Lung (tissue), 11 donors: ENCODE measurements at regions not wholly inside any gene's neighbourhood (a gene's known extent, or its start where the extent isn't known, plus 50 kb on each side); places are given as distances from the start of the nearest gene placed in this dataset.

ENCODE experiments used
- ATAC-seq: fragments of 200-7000 bp; cut with Tn5 transposase; one replicate; pipeline ENCODE4 v1.9.1; 2020; ENCODE audit warnings: moderate number of reproducible peaks; ENCODE audit not compliant: insufficient read depth, low FRiP score
- DNase-seq, 3 donors: peaks; one replicate each; pipeline ENCODE4 v3.0.0-alpha.2; 2013 to 2017
- H3K27ac ChIP-seq, 2 donors: one replicate each; pipeline ENCODE4 v1.5.1; 2013; ENCODE audit warnings: mild to moderate bottlenecking in 2 of 2, moderate library complexity in 2 of 2, control low read depth in 1 of 2, inconsistent platforms in 1 of 2, low read depth in 1 of 2, low read length in 1 of 2
- H3K27me3 ChIP-seq, 3 donors: one replicate each; pipeline ENCODE4 v1.5.1; 2013; ENCODE audit warnings: low read length in 2 of 3; ENCODE audit not compliant: control insufficient read depth in 3 of 3, insufficient read depth in 3 of 3
- H3K36me3 ChIP-seq, 4 donors: one replicate each; pipeline ENCODE4 v1.5.1; 2013; ENCODE audit warnings: low read length in 4 of 4, mild to moderate bottlenecking in 1 of 4, moderate library complexity in 1 of 4; ENCODE audit not compliant: control insufficient read depth in 4 of 4, insufficient read depth in 4 of 4
- H3K4me1 ChIP-seq, 5 donors: one replicate each; pipeline ENCODE4 v1.5.1; 2013; ENCODE audit warnings: low read length in 5 of 5, mild to moderate bottlenecking in 2 of 5, moderate library complexity in 1 of 5; ENCODE audit not compliant: control insufficient read depth in 5 of 5, insufficient read depth in 5 of 5
- H3K4me3 ChIP-seq: one replicate; pipeline ENCODE4 v1.5.1; 2013; ENCODE audit warnings: mild to moderate bottlenecking, control low read depth, moderate library complexity
- H3K9ac ChIP-seq, 2 donors: one replicate each; pipeline ENCODE4 v1.5.1; 2013; ENCODE audit warnings: low read length in 2 of 2, control low read depth in 1 of 2; ENCODE audit not compliant: insufficient read depth in 1 of 2
- H3K9me3 ChIP-seq, 4 donors: one replicate each; pipeline ENCODE4 v1.5.1; 2013; ENCODE audit warnings: low read length in 3 of 4, mild to moderate bottlenecking in 1 of 4, moderate library complexity in 1 of 4; ENCODE audit not compliant: control insufficient read depth in 4 of 4, insufficient read depth in 3 of 4
- WGBS, 2 donors: extraction: QIAGEN DNeasy Blood & Tissue Kit; methylation state at CpG; one replicate each; pipeline ENCODE4 v1.1.7; 2013; 5-methylcytosine and 5-hydroxymethylcytosine counted together
- TF ChIP-seq, protein P1 (sequence below): IDR thresholded peaks from 2 replicates; pipeline ENCODE4 v1.5.1; 2012; ENCODE audit warnings: mild to moderate bottlenecking; ENCODE audit errors: control extremely low read depth, extremely low read depth
- donor health status: control.
- donor health status: control.
- donor health status: Bipolar disorder and iron deficiency.
- donor health status: healthy.
- donor health status: DM: yes; HTN: yes; CAD: no.

DNA sequence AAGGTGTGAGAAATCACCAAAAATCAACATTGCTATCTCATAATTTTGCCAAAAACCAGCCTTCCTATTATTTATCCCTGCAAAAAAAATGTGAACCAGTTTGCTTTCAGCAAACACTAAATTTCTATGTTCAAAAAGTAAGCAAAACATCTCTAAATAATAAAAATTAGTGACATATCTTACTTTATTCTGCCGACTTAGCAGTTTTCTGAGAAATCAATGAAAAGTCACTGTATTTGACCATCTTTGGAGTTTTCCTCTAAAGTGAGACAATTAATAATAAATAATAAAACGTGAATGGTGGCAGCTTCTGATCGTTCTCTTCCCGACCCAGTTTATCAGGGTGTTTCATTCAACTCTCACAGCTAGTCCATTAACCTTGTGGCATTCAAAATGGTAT is 158.6 kb upstream of the TARS1 start:
- Histone ChIP-seq H3K4me3 (no peak overlapping the region), H3K9ac (no peak overlapping the region), H3K9me3 (no peaks in the 10 kb centered on the region), H3K4me1 (peaks cover 0 to 37% (median 2%) of the 10 kb centered on the region in 5 donors), H3K27ac (no peak overlapping the region), H3K36me3 (no peaks in the 10 kb centered on the region), H3K27me3 (no peaks in the 10 kb centered on the region)
- ATAC-seq = no peak
- TF ChIP-seq, protein P1, sequence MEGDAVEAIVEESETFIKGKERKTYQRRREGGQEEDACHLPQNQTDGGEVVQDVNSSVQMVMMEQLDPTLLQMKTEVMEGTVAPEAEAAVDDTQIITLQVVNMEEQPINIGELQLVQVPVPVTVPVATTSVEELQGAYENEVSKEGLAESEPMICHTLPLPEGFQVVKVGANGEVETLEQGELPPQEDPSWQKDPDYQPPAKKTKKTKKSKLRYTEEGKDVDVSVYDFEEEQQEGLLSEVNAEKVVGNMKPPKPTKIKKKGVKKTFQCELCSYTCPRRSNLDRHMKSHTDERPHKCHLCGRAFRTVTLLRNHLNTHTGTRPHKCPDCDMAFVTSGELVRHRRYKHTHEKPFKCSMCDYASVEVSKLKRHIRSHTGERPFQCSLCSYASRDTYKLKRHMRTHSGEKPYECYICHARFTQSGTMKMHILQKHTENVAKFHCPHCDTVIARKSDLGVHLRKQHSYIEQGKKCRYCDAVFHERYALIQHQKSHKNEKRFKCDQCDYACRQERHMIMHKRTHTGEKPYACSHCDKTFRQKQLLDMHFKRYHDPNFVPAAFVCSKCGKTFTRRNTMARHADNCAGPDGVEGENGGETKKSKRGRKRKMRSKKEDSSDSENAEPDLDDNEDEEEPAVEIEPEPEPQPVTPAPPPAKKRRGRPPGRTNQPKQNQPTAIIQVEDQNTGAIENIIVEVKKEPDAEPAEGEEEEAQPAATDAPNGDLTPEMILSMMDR = no peak
- 78 to 94% methylated on average over 4 of the region's 4 CpGs for whole genome bisulfite sequencing, 2 donors
- DNase-seq = no peak

DNA sequence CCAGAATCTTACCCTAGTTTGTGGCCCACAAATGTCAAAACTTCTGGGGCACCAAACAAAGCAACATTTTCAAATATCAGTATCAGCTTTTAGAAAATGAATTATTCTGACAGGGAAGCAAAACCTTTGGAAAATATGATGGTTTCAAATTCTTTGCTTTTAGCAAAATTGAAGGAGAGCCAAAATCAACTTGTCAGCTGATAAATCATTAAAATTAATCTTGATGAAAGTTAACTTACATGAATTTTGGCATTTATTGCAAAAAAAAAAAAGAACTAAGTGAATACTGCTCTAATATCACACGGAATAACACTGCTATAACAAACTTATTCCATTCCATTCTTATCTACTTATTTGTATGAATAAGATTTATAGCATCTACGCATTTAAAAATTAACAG is 158.1 kb upstream of the TARS1 start:
- no peak overlapping the region for H3K4me3 ChIP-seq
- no peaks in the 10 kb centered on the region for H3K27me3 ChIP-seq
- no peak overlapping the region for H3K27ac ChIP-seq
- no peaks in the 10 kb centered on the region for H3K9me3 ChIP-seq
- H3K36me3 ChIP-seq = no peaks in the 10 kb centered on the region
- no peak overlapping the region for H3K9ac ChIP-seq
- peaks cover 0 to 32% (median 0%) of the 10 kb centered on the region in 5 donors for H3K4me1 ChIP-seq
- 79 to 84% methylated on average over 2 of the region's 2 CpGs for WGBS, 2 donors
- TF ChIP-seq, protein P1 = no peak
- no peak for ATAC-seq
- DNase-seq = no peak

DNA sequence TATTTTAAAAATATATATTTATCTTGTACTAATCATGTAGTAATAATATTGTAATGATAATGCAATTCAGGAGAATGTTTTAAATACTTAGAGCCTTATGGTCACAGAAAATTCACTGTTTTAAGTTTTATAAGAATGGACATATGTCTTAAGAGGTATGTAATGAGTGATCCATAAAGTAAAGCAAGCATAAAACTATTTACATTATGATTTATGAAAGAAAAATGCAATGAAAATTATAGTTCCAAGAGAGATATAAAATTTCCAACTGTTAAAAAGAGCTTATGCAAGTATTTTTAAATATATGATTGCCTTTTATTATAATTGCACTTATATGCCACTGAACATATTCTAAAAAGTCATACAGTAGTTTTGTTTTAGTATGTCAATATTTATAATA is 157.5 kb upstream of the TARS1 start:
- no peak overlapping the region for H3K9ac ChIP-seq
- TF ChIP-seq, protein P1 = no peak
- no peaks in the 10 kb centered on the region for H3K27me3 ChIP-seq
- no peak overlapping the region for H3K27ac ChIP-seq
- no peaks in the 10 kb centered on the region for H3K9me3 ChIP-seq
- peaks cover 0 to 27% (median 0%) of the 10 kb centered on the region in 5 donors for H3K4me1 ChIP-seq
- DNase-seq (no peak), ATAC-seq (no peak)
- H3K4me3 ChIP-seq = no peak overlapping the region
- no peaks in the 10 kb centered on the region for H3K36me3 ChIP-seq

DNA sequence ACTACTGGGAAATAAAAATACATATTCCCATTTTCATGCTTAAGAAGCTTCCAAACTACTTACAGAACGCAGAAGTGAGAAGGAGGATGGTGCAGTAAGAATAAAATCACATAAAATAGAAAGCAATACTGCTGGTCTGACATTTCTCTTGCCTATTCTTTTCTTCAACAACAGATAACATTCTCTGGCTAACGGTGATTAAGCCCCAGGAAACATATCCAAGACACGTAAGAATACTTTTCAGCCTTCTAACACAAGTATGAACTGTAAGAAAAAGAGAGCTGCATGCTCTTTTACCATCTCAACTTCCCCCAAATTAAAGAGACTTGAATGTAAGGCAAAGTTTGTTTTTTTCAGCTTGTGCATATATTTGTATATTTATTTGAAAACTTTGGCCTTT is 156.1 kb upstream of the TARS1 start:
- DNase-seq (no peak), ATAC-seq (no peak)
- Histone ChIP-seq H3K27me3 (no peaks in the 10 kb centered on the region), H3K4me1 (peaks cover 0 to 27% (median 0%) of the 10 kb centered on the region in 5 donors), H3K4me3 (no peak overlapping the region), H3K36me3 (no peaks in the 10 kb centered on the region), H3K9me3 (no peaks in the 10 kb centered on the region), H3K9ac (no peak overlapping the region), H3K27ac (no peak overlapping the region)
- TF ChIP-seq, protein P1 = no peak
- WGBS, 2 donors = 83 to 84% methylated on average over 3 of the region's 3 CpGs
